BLaER1 treated with 17β-estradiol and CSF1 and Interleukin-3, amounts not matched to agents 10 nM and 100 nM (cell line): ENCODE measurements at regions not wholly inside any gene's neighbourhood (a gene's known extent, or its start where the extent isn't known, plus 50 kb on each side); places are given as distances from the start of the nearest gene placed in this dataset.

Experiments
- H3K27ac ChIP-seq, 11 experiments: shearing (Covaris generic); formaldehyde crosslinking; 2 replicates each; pipeline ENCODE4 v1.8.1; 2022
- H3K27me3 ChIP-seq, 11 experiments: shearing (Covaris generic); formaldehyde crosslinking; 2 replicates each; pipeline ENCODE4 v1.8.1; 2022
- H3K36me3 ChIP-seq, 11 experiments: shearing (Covaris generic); formaldehyde crosslinking; 2 replicates each; pipeline ENCODE4 v1.8.1; 2022
- H3K4me1 ChIP-seq, 10 experiments: shearing (Covaris generic); formaldehyde crosslinking; 2 replicates each; pipeline ENCODE4 v1.8.1; 2022
- H3K4me2 ChIP-seq, 11 experiments: shearing (Covaris generic); formaldehyde crosslinking; 2 replicates each; pipeline ENCODE4 v1.8.1; 2022
- H3K4me3 ChIP-seq, 10 experiments: shearing (Covaris generic); formaldehyde crosslinking; 2 replicates each; pipeline ENCODE4 v1.8.1; 2022
- H3K9ac ChIP-seq, 11 experiments: shearing (Covaris generic); formaldehyde crosslinking; 2 replicates each; pipeline ENCODE4 v1.8.1; 2022
- H3K9me3 ChIP-seq, 11 experiments: shearing (Covaris generic); formaldehyde crosslinking; replicated peaks in 1 of 11; 2 replicates each; pipeline ENCODE4 v1.8.1; 2022
- H4K20me1 ChIP-seq, 11 experiments: shearing (Covaris generic); formaldehyde crosslinking; 2 replicates each; pipeline ENCODE4 v1.8.1; 2022
- Cebpa-rat ChIP-seq, 11 experiments: shearing (Covaris generic); IDR thresholded peaks; 2 replicates each; pipeline ENCODE4 v1.8.1; 2022

DNA sequence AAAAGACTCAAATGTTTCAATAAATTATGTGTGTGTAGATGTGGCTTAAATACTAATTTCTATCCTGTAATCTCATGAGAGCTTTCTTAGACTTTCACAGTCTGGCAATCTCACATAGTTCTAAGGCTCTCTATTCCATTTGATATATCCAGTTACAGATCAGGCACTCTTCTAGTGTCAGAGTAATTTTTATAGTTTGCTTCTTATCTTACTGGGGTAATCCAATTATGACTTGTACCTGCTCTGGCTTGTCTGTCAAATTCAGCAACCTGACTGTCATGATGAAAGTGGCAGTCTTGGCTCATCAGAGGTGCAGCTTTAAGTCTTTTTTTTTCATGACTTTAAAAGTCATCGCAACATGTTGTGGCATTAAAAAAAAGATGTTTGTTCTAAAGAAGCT, 513.2 kb upstream of the MAN1A1 start:
- Histone ChIP-seq H3K27me3 (no peaks in the 10 kb centered on the region), H3K9me3 (peaks cover 0 to 12% (median 7%) of the 10 kb centered on the region in 11 experiments; a peak in 11 of 22 replicates), H4K20me1 (no peaks in the 10 kb centered on the region), H3K27ac (no peak overlapping the region), H3K4me2 (no peak overlapping the region), H3K4me3 (no peak overlapping the region), H3K4me1 (no peaks in the 10 kb centered on the region), H3K36me3 (no peaks in the 10 kb centered on the region), H3K9ac (no peak overlapping the region)
- no peak for TF ChIP-seq Cebpa-rat (IDR thresholded peaks at IDR 0.05)

DNA sequence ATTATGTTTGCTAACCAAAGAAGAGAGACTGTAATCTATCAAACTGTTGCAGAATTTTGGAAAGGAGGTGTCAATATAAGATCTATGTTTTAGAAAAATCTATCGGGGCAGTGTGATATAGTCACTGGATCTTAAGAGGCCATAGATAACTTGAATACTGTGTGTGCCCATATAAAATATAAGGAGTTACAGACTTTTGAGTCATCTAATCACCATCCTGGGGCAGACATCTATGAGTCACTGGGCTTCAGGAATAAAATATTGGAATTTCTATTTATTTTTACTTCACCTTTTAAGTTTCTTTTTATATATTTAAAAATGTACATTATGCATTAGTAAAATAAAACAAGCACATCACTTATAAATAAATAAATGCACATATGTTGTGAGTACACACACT, 509.3 kb upstream of the MAN1A1 start:
- Histone ChIP-seq H3K4me2 (no peak overlapping the region), H3K9me3 (no peaks in the 10 kb centered on the region), H3K27me3 (no peaks in the 10 kb centered on the region), H3K4me1 (no peaks in the 10 kb centered on the region), H3K36me3 (no peaks in the 10 kb centered on the region), H3K9ac (no peak overlapping the region), H4K20me1 (no peaks in the 10 kb centered on the region), H3K27ac (no peak overlapping the region), H3K4me3 (no peak overlapping the region)
- TF ChIP-seq Cebpa-rat (IDR thresholded peaks at IDR 0.05), result no peak

DNA sequence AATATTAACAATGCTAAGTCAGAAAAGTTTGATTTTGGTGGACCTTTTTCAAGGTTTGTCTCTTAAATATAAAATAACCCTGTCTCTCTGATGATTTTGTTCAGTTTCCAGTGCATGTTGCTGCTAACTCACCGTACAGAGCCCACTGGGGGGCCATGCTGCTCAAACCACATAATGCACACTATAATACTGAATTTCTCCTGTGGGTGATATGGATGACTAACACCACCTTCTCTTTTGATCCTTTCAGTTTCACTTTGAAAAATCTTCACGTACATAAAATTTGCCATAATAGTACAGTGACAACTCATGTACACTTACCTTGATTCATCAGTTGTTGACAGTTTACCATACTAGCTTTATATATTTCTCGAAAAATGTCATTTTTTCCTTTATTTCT, 506.6 kb upstream of the MAN1A1 start:
- Histone ChIP-seq H3K4me2 (no peak overlapping the region), H3K27ac (no peak overlapping the region)
- TF ChIP-seq Cebpa-rat (IDR thresholded peaks at IDR 0.05), result no peak

DNA sequence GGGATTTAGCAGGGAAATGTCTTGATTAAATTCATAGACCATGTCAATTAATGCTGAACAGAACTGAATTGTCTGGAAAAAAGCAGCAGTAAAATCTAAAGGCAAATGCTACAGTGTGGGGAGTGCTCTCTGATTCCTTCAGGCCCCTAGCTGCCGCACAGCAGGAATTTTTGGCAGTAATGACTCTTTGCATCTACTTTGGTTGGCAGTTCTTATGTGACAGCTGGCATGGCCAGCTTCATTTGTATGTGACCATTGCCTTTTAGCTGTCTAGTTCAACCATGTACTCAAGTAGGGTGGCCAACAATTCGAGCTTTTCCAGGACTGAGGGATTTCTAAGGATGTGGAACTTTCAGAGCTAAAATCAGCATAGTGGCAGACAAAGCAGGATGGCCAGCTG, 499.1 kb upstream of the MAN1A1 start:
- no peak for TF ChIP-seq Cebpa-rat (IDR thresholded peaks at IDR 0.05)

More for the DNA sequence above, 506.6 kb upstream of the MAN1A1 start:
- no peak overlapping the region for H3K4me3 ChIP-seq
- H3K9ac ChIP-seq, result no peak overlapping the region
- H3K27me3 ChIP-seq, result no peaks in the 10 kb centered on the region
- no peaks in the 10 kb centered on the region for H4K20me1 ChIP-seq
- no peaks in the 10 kb centered on the region for H3K36me3 ChIP-seq
- H3K4me1 ChIP-seq, result no peaks in the 10 kb centered on the region
- H3K9me3 ChIP-seq, result no peaks in the 10 kb centered on the region

DNA sequence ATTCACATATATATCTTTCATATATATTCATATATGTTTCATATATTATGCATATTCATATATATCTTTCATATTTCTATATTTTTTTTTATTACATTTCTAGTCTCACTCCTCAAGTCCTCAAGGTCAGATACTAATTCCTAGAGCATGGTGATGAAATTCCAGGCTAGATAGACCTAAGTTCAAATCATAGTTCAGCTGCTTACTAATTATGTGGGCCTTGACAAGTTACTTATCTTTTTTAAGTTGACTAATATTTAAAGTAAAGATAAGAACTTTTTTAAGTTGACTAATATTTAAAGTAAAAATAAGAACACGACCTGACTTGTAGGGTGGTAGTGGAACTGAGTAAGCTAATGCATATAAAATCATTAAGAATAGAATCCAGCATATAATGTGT, 495.6 kb upstream of the MAN1A1 start:
- Histone ChIP-seq H3K9ac (no peak overlapping the region), H3K27me3 (no peaks in the 10 kb centered on the region), H3K4me3 (no peak overlapping the region), H3K9me3 (peaks cover 0 to 16% (median 3%) of the 10 kb centered on the region in 11 experiments; a peak in 10 of 22 replicates), H3K4me2 (no peak overlapping the region), H4K20me1 (no peaks in the 10 kb centered on the region), H3K4me1 (no peaks in the 10 kb centered on the region), H3K27ac (no peak overlapping the region), H3K36me3 (no peaks in the 10 kb centered on the region)
- TF ChIP-seq Cebpa-rat (IDR thresholded peaks at IDR 0.05), result no peak

More for the DNA sequence above, 499.1 kb upstream of the MAN1A1 start:
- Histone ChIP-seq H3K4me1 (no peaks in the 10 kb centered on the region), H3K27me3 (no peaks in the 10 kb centered on the region), H4K20me1 (no peaks in the 10 kb centered on the region), H3K4me3 (no peak overlapping the region), H3K4me2 (no peak overlapping the region), H3K36me3 (no peaks in the 10 kb centered on the region), H3K27ac (no peak overlapping the region), H3K9ac (no peak overlapping the region), H3K9me3 (no peaks in the 10 kb centered on the region)

DNA sequence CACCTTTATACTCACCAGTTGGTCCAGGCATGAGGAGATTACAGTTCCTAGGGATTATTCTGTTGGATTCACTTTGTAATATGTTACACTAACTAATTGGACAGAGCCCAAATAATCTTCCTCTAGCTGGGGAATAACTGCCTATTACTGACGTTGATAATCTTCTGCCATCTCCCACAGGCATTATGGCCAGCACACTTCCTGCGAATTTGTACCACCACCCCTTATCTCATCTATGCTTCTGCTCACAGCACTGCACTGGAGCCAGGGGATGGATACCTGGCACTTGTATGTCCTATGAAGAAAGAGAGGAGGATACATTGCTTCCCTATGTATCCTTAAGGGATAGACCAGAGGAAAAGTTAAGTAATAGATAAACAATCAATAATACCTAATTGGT, 494.8 kb upstream of the MAN1A1 start:
- Histone ChIP-seq H3K36me3 (no peaks in the 10 kb centered on the region), H3K4me3 (no peak overlapping the region), H3K27ac (no peak overlapping the region), H3K4me2 (no peak overlapping the region), H3K4me1 (no peaks in the 10 kb centered on the region), H3K27me3 (no peaks in the 10 kb centered on the region), H4K20me1 (no peaks in the 10 kb centered on the region), H3K9me3 (peaks cover 0 to 16% (median 3%) of the 10 kb centered on the region in 11 experiments; a peak in 10 of 22 replicates), H3K9ac (no peak overlapping the region)
- no peak for TF ChIP-seq Cebpa-rat (IDR thresholded peaks at IDR 0.05)

DNA sequence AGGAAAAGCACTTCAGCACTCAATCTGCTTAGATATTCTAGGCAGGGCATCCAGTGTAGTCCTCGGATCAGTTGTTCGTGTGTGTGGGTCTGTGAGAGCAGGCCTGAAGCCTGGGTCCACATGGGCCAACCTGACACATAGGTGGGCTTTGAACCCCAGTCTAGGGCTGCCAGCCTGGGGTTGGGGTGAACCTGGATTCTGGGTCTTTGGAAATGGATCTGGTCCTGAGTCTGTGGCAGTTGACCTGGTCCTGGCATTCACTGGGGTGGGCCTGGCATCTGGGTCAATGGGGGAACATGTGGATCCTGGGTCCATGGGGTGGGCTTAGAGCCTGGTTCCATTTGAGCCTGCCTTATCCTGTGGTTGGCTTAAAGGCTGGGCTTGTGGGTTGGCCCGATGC, 492.6 kb upstream of the MAN1A1 start:
- Histone ChIP-seq H3K4me1 (no peaks in the 10 kb centered on the region), H3K36me3 (no peaks in the 10 kb centered on the region), H3K9me3 (peaks cover 0 to 16% (median 3%) of the 10 kb centered on the region in 11 experiments; a peak in 10 of 22 replicates), H3K4me2 (no peak overlapping the region), H3K4me3 (no peak overlapping the region), H3K27ac (no peak overlapping the region), H4K20me1 (no peaks in the 10 kb centered on the region), H3K27me3 (no peaks in the 10 kb centered on the region), H3K9ac (no peak overlapping the region)
- no peak for TF ChIP-seq Cebpa-rat (IDR thresholded peaks at IDR 0.05)

DNA sequence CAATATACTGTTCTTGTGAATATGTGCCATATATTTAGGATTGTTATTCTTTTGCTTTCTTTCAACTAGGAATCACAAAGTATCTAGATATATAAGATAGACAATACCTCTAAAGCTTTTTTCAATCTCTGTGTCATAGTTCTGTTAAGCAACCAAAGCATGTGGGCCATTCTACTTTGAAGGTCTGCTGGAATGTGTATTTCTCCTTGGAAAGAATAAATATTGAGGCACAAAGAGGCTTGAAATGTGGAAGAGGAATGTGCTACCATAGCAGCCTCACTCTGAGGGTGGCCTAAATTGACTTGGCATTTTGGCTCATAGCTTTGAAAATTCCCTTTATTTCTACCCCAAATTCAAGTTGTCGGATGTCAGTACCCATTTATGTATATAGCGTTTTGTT, 488.5 kb upstream of the MAN1A1 start:
- H3K36me3 ChIP-seq, result no peaks in the 10 kb centered on the region
- H3K4me1 ChIP-seq, result no peaks in the 10 kb centered on the region
- no peak overlapping the region for H3K4me2 ChIP-seq
- no peak overlapping the region for H3K27ac ChIP-seq
- no peak for TF ChIP-seq Cebpa-rat (IDR thresholded peaks at IDR 0.05)
- H3K9me3 ChIP-seq, result peaks cover 0 to 16% (median 3%) of the 10 kb centered on the region in 11 experiments; a peak in 10 of 22 replicates
- no peaks in the 10 kb centered on the region for H3K27me3 ChIP-seq
- no peak overlapping the region for H3K4me3 ChIP-seq
- H4K20me1 ChIP-seq, result no peaks in the 10 kb centered on the region
- no peak overlapping the region for H3K9ac ChIP-seq

DNA sequence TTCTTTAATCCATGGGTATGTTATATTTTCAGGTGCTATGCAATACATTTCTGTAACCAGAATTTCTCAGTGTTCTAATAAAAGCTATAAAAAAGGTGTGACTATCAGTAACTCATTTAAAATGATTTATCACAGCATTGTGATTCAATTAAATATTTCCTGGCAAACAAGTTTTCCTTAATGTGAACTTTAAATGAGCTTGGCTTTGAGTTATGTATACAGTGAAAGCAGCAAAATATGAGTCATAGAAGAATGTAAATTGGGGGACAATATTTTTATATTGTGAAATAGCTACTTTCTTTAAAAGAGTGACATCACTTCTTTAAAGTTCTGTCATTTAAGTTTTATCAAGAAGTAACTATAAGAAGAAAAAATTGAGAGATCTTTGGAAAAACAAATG, 484.9 kb upstream of the MAN1A1 start:
- H3K4me1 ChIP-seq, result peaks cover 0 to 9% (median 0%) of the 10 kb centered on the region in 10 experiments; a peak in 3 of 20 replicates
- H3K4me3 ChIP-seq, result no peak overlapping the region
- TF ChIP-seq Cebpa-rat (IDR thresholded peaks at IDR 0.05), result no peak
- H3K4me2 ChIP-seq, result no peak overlapping the region
- H3K9ac ChIP-seq, result no peak overlapping the region
- H3K27me3 ChIP-seq, result no peaks in the 10 kb centered on the region
- no peaks in the 10 kb centered on the region for H3K36me3 ChIP-seq
- no peaks in the 10 kb centered on the region for H4K20me1 ChIP-seq
- no peaks in the 10 kb centered on the region for H3K9me3 ChIP-seq
- H3K27ac ChIP-seq, result no peak overlapping the region

DNA sequence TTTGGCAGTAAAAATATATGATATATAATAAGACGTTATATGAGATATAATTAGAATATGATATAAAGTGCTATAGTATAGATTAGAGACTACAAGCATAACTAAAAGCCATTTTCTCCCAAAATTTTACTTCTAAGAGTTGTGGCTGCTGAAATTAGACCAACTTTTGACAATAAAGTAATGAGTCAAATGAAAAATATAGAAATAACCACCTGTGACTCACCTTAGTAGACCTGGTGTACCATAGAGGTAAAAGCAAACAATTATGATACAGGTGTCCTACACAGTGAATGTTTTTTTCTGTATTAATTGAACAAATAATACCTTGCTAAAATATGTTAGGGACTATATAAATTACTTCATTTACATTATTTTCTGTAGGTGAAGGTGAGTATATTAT, 482.9 kb upstream of the MAN1A1 start:
- Histone ChIP-seq H3K4me1 (peaks cover 0 to 9% (median 0%) of the 10 kb centered on the region in 10 experiments; a peak in 3 of 20 replicates), H3K9me3 (no peaks in the 10 kb centered on the region), H3K4me2 (no peak overlapping the region), H3K9ac (no peak overlapping the region), H4K20me1 (no peaks in the 10 kb centered on the region), H3K36me3 (no peaks in the 10 kb centered on the region), H3K27me3 (no peaks in the 10 kb centered on the region), H3K27ac (no peak overlapping the region), H3K4me3 (no peak overlapping the region)
- no peak for TF ChIP-seq Cebpa-rat (IDR thresholded peaks at IDR 0.05)
